HUES6 (cell line): ENCODE measurements at regions not wholly inside any gene's neighbourhood (a gene's known extent, or its start where the extent isn't known, plus 50 kb on each side); places are given as distances from the start of the nearest gene placed in this dataset.

Experiments used
- H3K27ac ChIP-seq: 2 replicates; pipeline ENCODE4 v1.7.0; 2013; ENCODE audit warnings: low read depth, mild to moderate bottlenecking, low read length, inconsistent platforms
- H3K27me3 ChIP-seq: 2 replicates; pipeline ENCODE4 v1.6.1; 2013; ENCODE audit warnings: low read length; ENCODE audit not compliant: control insufficient read depth, insufficient read depth
- H3K36me3 ChIP-seq: 2 replicates; pipeline ENCODE4 v1.6.1; 2013; ENCODE audit warnings: low read length; ENCODE audit not compliant: control insufficient read depth, insufficient read depth
- H3K4me1 ChIP-seq: 2 replicates; pipeline ENCODE4 v1.6.1; 2013; ENCODE audit warnings: low read length; ENCODE audit not compliant: control insufficient read depth, insufficient read depth
- H3K4me3 ChIP-seq: 2 replicates; pipeline ENCODE4 v1.5.1; 2013; ENCODE audit warnings: low read depth, low read length
- H3K9ac ChIP-seq: one replicate; pipeline ENCODE4 v1.6.1; 2013; ENCODE audit warnings: mild to moderate bottlenecking, low read length
- H3K9me3 ChIP-seq: 2 replicates; pipeline ENCODE4 v1.6.1; 2013; ENCODE audit warnings: low read depth, low read length; ENCODE audit not compliant: control insufficient read depth, insufficient read depth

GRCh38 chr22:47623066-47623762 lies 860.8 kb downstream of the TBC1D22A start:
- H3K9me3 ChIP-seq: peaks cover 76% of the 10 kb centered on the region; the same call in 1 of the 2 replicates
- H3K4me1 ChIP-seq: no peaks in the 10 kb centered on the region; the same call in 1 of the 2 replicates
- no peaks in the 10 kb centered on the region for H3K36me3 ChIP-seq
- no peak overlapping the region for H3K4me3 ChIP-seq
- no peaks in the 10 kb centered on the region for H3K27me3 ChIP-seq
- no peak overlapping the region for H3K9ac ChIP-seq
- no peak overlapping the region for H3K27ac ChIP-seq

- Histone ChIP-seq H3K4me3 (no peak overlapping the region), H3K27me3 (no peaks in the 10 kb centered on the region)
These were observed 860.1 kb downstream of the TBC1D22A start for GRCh38 chr22:47622541-47622940.

GRCh38 chr22:47621253-47621652 lies 858.8 kb downstream of the TBC1D22A start:
- H3K9ac ChIP-seq: no peak overlapping the region
- H3K27ac ChIP-seq: no peak overlapping the region
- no peaks in the 10 kb centered on the region for H3K27me3 ChIP-seq
- peaks cover 71% of the 10 kb centered on the region; the same call in 1 of the 2 replicates for H3K9me3 ChIP-seq
- no peaks in the 10 kb centered on the region for H3K4me1 ChIP-seq
- H3K36me3 ChIP-seq: no peaks in the 10 kb centered on the region
- no peak overlapping the region for H3K4me3 ChIP-seq

More at GRCh38 chr22:47622541-47622940, 860.1 kb downstream of the TBC1D22A start:
- Histone ChIP-seq H3K27ac (no peak overlapping the region), H3K9ac (no peak overlapping the region), H3K4me1 (no peaks in the 10 kb centered on the region; the same call in 1 of the 2 replicates), H3K9me3 (peaks cover 75% of the 10 kb centered on the region; the same call in 1 of the 2 replicates), H3K36me3 (no peaks in the 10 kb centered on the region)

- Histone ChIP-seq H3K27me3 (no peaks in the 10 kb centered on the region), H3K9me3 (peaks cover 69% of the 10 kb centered on the region; the same call in 1 of the 2 replicates), H3K9ac (no peak overlapping the region), H3K4me3 (no peak overlapping the region), H3K27ac (no peak overlapping the region), H3K4me1 (no peaks in the 10 kb centered on the region), H3K36me3 (no peaks in the 10 kb centered on the region)
These were observed 857.9 kb downstream of the TBC1D22A start for GRCh38 chr22:47620391-47620790.

- H3K36me3 ChIP-seq: no peaks in the 10 kb centered on the region
- no peak overlapping the region for H3K4me3 ChIP-seq
- H3K9ac ChIP-seq: no peak overlapping the region
- no peaks in the 10 kb centered on the region for H3K4me1 ChIP-seq
- H3K27me3 ChIP-seq: no peaks in the 10 kb centered on the region
- no peak overlapping the region for H3K27ac ChIP-seq
- H3K9me3 ChIP-seq: peaks cover 69% of the 10 kb centered on the region; the same call in 1 of the 2 replicates
These were observed 857.2 kb downstream of the TBC1D22A start for GRCh38 chr22:47619631-47620030.

GRCh38 chr22:47618180-47619010 lies 855.9 kb downstream of the TBC1D22A start:
- no peaks in the 10 kb centered on the region for H3K27me3 ChIP-seq
- H3K9ac ChIP-seq: no peak overlapping the region
- no peak overlapping the region for H3K4me3 ChIP-seq
- no peak overlapping the region for H3K27ac ChIP-seq
- H3K36me3 ChIP-seq: no peaks in the 10 kb centered on the region
- H3K9me3 ChIP-seq: peaks cover 69% of the 10 kb centered on the region; the same call in 1 of the 2 replicates
- no peaks in the 10 kb centered on the region for H3K4me1 ChIP-seq

- Histone ChIP-seq H3K4me1 (no peaks in the 10 kb centered on the region), H3K4me3 (no peak overlapping the region), H3K9ac (no peak overlapping the region), H3K27me3 (no peaks in the 10 kb centered on the region), H3K27ac (no peak overlapping the region), H3K36me3 (no peaks in the 10 kb centered on the region), H3K9me3 (peaks cover 65% of the 10 kb centered on the region; the same call in 1 of the 2 replicates)
These were observed 854.7 kb downstream of the TBC1D22A start for GRCh38 chr22:47617186-47617585.

GRCh38 chr22:47616396-47617020 lies 854.1 kb downstream of the TBC1D22A start:
- Histone ChIP-seq H3K27me3 (no peaks in the 10 kb centered on the region), H3K27ac (no peak overlapping the region), H3K9me3 (peaks cover 66% of the 10 kb centered on the region; the same call in 1 of the 2 replicates), H3K4me1 (no peaks in the 10 kb centered on the region), H3K4me3 (no peak overlapping the region), H3K36me3 (no peaks in the 10 kb centered on the region), H3K9ac (no peak overlapping the region)

- Histone ChIP-seq H3K27me3 (no peaks in the 10 kb centered on the region), H3K36me3 (no peaks in the 10 kb centered on the region), H3K9me3 (peaks cover 67% of the 10 kb centered on the region; the same call in 1 of the 2 replicates), H3K9ac (no peak overlapping the region), H3K4me1 (no peaks in the 10 kb centered on the region), H3K4me3 (no peak overlapping the region), H3K27ac (no peak overlapping the region)
These were observed 852.6 kb downstream of the TBC1D22A start for GRCh38 chr22:47615051-47615450.

- Histone ChIP-seq H3K27ac (no peak overlapping the region), H3K27me3 (no peaks in the 10 kb centered on the region), H3K36me3 (no peaks in the 10 kb centered on the region), H3K4me3 (no peak overlapping the region), H3K4me1 (no peaks in the 10 kb centered on the region), H3K9ac (no peak overlapping the region), H3K9me3 (peaks cover 69% of the 10 kb centered on the region)
These were observed 851.3 kb downstream of the TBC1D22A start for GRCh38 chr22:47613606-47614350.
